ENCODE measurements at regions not wholly inside any gene's neighbourhood (a gene's known extent, or its start where the extent isn't known, plus 50 kb on each side); places are given as distances from the start of the nearest gene placed in this dataset.
"Not testable (repeated sequence)": the region's sequence is repeated elsewhere in the genome, so short reads cannot be mapped to it uniquely, and the experiment has no call there.

DNA sequence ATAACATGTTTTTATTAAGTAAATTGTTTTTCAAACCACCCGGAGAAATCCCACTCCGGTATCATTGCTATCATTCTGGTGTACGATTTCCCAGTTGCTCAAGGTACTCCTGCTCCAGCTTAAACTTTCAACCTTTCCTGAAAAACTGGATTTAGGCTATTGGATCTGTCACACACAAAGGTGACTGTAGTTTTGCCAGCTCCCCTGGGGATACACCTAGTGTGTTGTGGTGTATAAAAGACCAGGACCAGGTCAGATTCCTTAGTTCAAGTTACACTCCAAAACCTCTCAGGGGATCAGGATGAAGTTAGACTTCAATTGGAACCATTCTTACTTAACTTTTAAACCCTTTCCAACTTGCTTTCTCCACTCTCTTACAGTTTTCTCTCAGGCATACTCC lies 303.9 kb downstream of the NOVA1 start:
- DNase-seq: no peak

GRCh38 chr14:26289891-26290486 lies 307.8 kb downstream of the NOVA1 start:
- DNase-seq: peak; percentile 36

DNA sequence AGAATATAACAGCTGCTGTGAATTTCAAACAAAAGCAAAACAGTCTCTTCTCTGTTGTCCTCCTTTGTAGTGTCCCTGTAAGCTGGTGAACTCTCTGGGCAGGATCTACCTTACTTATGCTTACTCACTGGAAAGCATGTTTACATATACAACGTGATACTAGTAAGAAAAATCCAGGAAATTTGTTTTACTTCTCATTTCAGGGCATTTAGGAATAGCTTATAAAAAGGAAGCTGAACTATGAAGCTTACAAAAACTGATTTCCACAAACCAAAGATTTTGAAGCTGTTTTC lies 311.0 kb downstream of the NOVA1 start:
- no peak for DNase-seq

- DNase-seq: peak; percentile 50
Observed at GRCh38 chr14:26286081-26286912, 311.5 kb downstream of the NOVA1 start.

- DNase-seq: no peak
Observed at GRCh38 chr14:26282578-26282977, 315.3 kb downstream of the NOVA1 start.

DNA sequence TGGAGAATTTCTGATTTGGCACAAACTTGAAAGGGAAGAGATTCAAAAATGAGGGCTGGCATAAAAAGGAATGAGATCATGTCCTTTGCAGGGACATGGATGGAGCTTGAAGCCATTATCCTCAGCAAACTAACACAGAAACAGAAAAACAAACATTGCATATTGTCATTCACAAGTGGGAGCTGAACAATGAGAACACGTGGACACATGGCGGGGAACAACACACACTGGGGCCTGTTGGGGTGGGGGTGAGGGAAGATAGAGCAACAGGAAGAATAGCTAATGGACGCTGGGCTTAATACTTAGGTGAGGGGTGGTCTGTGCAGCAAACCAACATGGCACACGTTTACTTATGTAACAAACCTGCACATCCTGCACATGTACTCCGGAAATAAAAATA lies 315.8 kb downstream of the NOVA1 start:
- DNase-seq: not testable (repeated sequence)

- DNase-seq: no peak
Observed at GRCh38 chr14:26281280-26281998, 316.4 kb downstream of the NOVA1 start.

- no peak for DNase-seq
Observed at GRCh38 chr14:26276757-26277156, 321.1 kb downstream of the NOVA1 start.

DNA sequence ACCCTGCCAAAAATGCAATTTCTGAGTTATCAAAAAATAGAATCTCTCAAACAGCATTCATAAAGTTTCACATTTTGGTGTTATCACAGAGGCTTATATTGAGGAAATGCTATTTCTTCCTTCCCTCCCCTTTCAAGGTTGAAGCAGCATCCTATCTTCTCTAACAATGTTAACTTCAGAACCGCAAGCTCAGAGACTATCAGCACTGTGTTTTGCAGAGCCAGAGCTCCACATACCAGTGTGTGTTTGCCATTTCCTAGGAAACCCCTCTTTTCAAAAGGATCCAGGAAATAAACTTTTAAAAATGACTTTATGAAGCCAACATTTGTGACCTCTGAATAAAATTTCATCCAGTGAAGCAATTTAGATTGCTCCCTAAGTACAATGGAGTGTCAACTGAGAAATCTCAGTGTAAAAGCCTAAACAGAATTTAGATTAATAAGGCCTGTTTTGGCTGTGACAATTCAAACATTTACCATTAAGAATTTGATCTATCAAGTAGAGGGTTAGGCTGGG lies 332.6 kb downstream of the NOVA1 start:
- DNase-seq: no peak

- DNase-seq: no peak
Observed at GRCh38 chr14:26261368-26262122, 336.3 kb downstream of the NOVA1 start.

DNA sequence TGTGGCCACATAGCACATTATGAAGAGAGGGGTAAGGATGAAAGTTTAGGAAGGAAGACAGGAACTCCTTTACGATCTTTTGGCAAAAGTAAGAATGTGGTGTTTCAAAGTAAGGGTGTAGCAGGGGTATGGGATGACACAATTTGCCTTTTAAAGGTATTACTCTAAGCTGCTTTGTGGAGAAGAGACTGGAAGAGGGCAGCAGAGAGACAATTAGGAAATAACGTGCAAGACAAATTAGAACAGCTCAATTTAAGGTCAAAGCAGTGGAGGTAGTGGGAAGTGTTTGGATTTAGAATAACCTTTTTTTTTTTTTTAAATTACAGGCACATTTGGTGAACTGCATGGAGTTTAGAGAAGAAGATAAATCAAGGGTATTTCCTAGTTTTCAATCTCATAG lies 342.6 kb downstream of the NOVA1 start:
- peak; percentile 29 for DNase-seq

- DNase-seq: no peak
Observed at GRCh38 chr14:26252176-26252575, 345.7 kb downstream of the NOVA1 start.

GRCh38 chr14:26233118-26233517 lies 364.7 kb downstream of the NOVA1 start:
- no peak for DNase-seq

GRCh38 chr14:26218861-26219260 lies 379.0 kb downstream of the NOVA1 start:
- DNase-seq: peak; percentile 62

DNA sequence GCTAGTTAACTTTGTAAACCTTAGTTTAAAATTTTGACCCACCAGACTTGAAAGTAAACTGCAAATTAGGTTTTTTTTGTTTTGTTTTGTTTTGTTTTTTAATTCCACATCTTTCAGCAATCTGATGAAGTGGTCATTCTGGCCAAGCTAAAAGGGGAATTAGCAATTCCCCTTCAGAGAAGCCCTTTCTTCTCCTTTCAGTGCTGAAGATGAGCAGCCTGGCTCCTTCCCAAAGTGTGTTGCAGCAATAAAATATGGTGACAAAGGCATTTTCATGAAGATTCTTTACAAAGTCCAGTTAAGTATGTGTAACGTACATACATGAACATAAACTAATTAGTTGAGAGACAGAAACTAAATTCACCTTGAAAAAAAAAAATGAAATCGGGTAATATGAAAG lies 380.1 kb downstream of the NOVA1 start:
- DNase-seq: no peak

DNA sequence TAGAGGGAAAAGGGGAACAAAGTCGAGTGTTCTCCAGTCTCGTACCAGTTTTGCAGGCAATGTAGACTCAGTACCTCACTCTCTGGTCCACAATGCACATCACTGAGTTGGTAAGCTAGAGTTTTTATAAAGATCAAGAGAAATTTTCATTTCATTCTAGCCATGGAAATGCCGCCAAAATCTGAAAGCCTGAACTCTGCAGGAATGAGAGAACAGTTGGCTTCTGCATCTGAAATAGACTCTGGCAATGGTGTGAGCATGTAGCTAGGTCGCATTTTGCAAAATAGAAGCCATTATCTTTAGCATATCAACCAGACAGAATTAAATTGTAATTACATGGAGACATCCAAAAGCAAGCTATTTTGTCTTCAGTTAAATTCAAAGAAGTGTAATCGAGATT lies 381.0 kb downstream of the NOVA1 start:
- DNase-seq: no peak

- DNase-seq: no peak
Observed at GRCh38 chr14:26213846-26214575, 383.8 kb downstream of the NOVA1 start.

GRCh38 chr14:26209699-26210098 lies 388.1 kb downstream of the NOVA1 start:
- no peak for DNase-seq

- DNase-seq: no peak
Observed at GRCh38 chr14:26206640-26207039, 391.2 kb downstream of the NOVA1 start.

GRCh38 chr14:26204728-26205479 lies 392.9 kb downstream of the NOVA1 start:
- DNase-seq: peak; percentile 58

DNA sequence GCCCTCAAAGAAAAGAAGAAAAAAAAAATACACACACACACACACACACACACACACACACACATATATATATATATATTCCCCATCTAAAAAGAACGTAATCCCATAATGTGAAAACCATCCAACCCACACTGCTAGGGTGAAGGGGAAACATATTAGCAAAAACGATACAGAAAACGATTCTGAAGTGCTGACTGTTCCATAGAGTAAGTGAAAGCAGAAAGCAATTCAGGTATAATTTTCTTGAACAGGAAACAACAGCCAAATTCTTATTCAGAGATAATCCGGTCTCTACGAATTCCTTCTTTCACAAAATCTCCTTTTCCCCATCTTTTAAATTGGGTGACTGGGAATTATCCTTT lies 393.5 kb downstream of the NOVA1 start:
- DNase-seq: no peak
